ENCODE measurements at regions not wholly inside any gene's neighbourhood (a gene's known extent, or its start where the extent isn't known, plus 50 kb on each side); places are given as distances from the start of the nearest gene placed in this dataset.

- H3K4me3 ChIP-seq, result no peak overlapping the region
- TF ChIP-seq, protein P1, sequence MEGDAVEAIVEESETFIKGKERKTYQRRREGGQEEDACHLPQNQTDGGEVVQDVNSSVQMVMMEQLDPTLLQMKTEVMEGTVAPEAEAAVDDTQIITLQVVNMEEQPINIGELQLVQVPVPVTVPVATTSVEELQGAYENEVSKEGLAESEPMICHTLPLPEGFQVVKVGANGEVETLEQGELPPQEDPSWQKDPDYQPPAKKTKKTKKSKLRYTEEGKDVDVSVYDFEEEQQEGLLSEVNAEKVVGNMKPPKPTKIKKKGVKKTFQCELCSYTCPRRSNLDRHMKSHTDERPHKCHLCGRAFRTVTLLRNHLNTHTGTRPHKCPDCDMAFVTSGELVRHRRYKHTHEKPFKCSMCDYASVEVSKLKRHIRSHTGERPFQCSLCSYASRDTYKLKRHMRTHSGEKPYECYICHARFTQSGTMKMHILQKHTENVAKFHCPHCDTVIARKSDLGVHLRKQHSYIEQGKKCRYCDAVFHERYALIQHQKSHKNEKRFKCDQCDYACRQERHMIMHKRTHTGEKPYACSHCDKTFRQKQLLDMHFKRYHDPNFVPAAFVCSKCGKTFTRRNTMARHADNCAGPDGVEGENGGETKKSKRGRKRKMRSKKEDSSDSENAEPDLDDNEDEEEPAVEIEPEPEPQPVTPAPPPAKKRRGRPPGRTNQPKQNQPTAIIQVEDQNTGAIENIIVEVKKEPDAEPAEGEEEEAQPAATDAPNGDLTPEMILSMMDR (IDR thresholded peaks at IDR 0.05; ENCODE audit: borderline replicate concordance), result no peak
- no peaks in the 10 kb centered on the region for H3K36me3 ChIP-seq
- intact Hi-C loops (cut with micrococcal nuclease), result loop anchor here (5.0 kb wide), 1 partner anchor 158 kb away; no protein-coding TSS in a partner anchor
- no peaks in the 10 kb centered on the region for H3K9me3 ChIP-seq (replicated peaks)
- H3K27ac ChIP-seq (replicated peaks), result no peak overlapping the region
- no peaks in the 10 kb centered on the region for H3K27me3 ChIP-seq (ENCODE audit: low read depth)
- H3K4me1 ChIP-seq, result peaks cover 12% of the 10 kb centered on the region
- no peak for DNase-seq
Observed at GRCh38 chr9:12880406-12881015, 105.7 kb downstream of the LURAP1L start.

DNA sequence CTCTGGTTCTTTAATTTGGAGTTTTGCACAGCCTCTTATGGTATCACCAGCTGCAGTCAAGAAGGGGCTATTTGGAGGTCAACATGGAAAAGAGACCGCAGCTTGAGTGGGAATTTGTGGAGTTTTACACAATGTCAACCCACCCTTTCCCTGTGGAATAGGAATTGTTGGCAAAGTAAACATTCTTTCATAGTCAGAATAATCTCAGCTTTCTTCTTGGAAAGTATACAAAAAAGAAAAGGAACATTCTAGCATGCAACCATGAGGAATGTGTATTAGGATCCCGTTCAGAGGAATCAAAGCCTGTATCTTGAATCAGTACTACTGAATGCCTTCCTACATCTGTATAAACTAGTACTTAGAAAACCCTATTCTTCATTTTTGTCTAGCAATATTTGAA lies 107.6 kb downstream of the LURAP1L start:
- Histone ChIP-seq H3K4me3 (no peak overlapping the region), H3K9me3 (replicated peaks) (no peaks in the 10 kb centered on the region), H3K27me3 (ENCODE audit: low read depth) (no peaks in the 10 kb centered on the region), H3K4me1 (peaks cover 6% of the 10 kb centered on the region), H3K27ac (replicated peaks) (peak overlapping the region; percentile 32), H3K36me3 (no peaks in the 10 kb centered on the region)
- no peak for DNase-seq
- intact Hi-C loops (cut with micrococcal nuclease), result loop anchor here (5.0 kb wide), 1 partner anchor 160 kb away; no protein-coding TSS in a partner anchor
- TF ChIP-seq, protein P1 (IDR thresholded peaks at IDR 0.05; ENCODE audit: borderline replicate concordance), result no peak

- no peaks in the 10 kb centered on the region for H3K27me3 ChIP-seq (ENCODE audit: low read depth)
- no peaks in the 10 kb centered on the region for H3K9me3 ChIP-seq (replicated peaks)
- TF ChIP-seq, protein P1 (IDR thresholded peaks at IDR 0.05; ENCODE audit: borderline replicate concordance), result peak; percentile 66
- no peak overlapping the region for H3K27ac ChIP-seq (replicated peaks)
- intact Hi-C loops (cut with micrococcal nuclease), result loop anchor here (5.0 kb wide), 1 partner anchor 163 kb away; no protein-coding TSS in a partner anchor
- H3K4me3 ChIP-seq, result no peak overlapping the region
- H3K36me3 ChIP-seq, result no peaks in the 10 kb centered on the region
- DNase-seq, result no peak
- peaks cover 6% of the 10 kb centered on the region for H3K4me1 ChIP-seq
Observed at GRCh38 chr9:12884736-12885395, 110.0 kb downstream of the LURAP1L start.

DNA sequence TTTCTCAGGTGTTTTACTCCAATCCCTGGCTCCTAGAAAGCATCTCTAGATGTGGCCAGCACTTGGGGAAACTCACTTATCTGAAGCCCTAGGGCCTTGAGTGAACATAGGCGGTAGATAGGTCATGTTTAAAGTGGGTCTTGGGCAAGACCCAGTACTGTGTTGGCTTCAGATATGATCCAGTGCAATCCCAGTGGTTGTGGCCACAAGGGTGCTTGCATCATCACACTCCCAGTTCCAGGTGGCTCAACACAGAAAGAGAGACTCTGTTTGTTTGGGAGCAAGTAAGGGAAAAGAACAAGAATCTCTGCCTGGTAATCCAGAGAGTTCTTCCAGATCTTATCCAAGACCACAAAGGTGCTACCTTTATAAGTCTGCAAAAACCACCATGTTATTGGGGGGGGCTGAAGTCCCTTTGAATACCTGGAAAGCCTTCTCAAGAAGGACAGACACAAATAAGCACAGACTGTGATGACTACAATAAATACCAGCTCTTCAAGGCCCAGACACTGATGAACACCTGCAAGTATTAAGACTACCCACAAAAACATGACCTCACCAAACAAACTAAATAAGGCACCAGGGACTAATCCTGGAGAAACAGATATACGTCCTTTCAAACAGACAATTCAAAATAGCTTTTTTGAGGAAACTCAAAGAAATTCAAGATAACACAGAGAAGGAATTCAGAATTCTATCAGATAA lies 114.7 kb downstream of the LURAP1L start:
- TF ChIP-seq, protein P1 (IDR thresholded peaks at IDR 0.05; ENCODE audit: borderline replicate concordance), result no peak
- H3K36me3 ChIP-seq, result no peaks in the 10 kb centered on the region
- no peaks in the 10 kb centered on the region for H3K27me3 ChIP-seq (ENCODE audit: low read depth)
- no peak overlapping the region for H3K27ac ChIP-seq (replicated peaks)
- no peak for DNase-seq
- peaks cover 44% of the 10 kb centered on the region for H3K9me3 ChIP-seq (replicated peaks)
- intact Hi-C loops (cut with micrococcal nuclease), result no loop called here
- H3K4me1 ChIP-seq, result no peaks in the 10 kb centered on the region
- no peak overlapping the region for H3K4me3 ChIP-seq

DNA sequence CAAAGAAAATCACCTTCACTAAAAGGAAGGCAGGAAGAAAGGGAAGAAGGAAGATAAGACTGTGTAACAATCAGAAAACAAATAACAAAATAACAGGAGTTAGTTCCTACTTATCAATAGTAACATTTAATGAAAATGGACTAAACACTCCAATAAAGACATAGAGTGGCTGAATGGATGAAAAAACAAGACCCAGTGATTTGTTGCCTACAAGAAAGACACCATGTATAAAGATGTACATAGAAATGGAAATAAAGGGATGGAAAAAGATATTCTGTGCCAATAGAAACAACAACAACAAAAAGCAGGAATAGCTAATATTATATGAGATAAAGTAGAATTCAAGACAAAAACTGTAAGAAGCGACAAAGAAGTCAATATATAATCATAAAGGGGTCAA lies 116.8 kb downstream of the LURAP1L start:
- Histone ChIP-seq H3K9me3 (replicated peaks) (peaks cover 52% of the 10 kb centered on the region), H3K4me3 (no peak overlapping the region), H3K27me3 (ENCODE audit: low read depth) (no peaks in the 10 kb centered on the region), H3K27ac (replicated peaks) (no peak overlapping the region), H3K36me3 (no peaks in the 10 kb centered on the region), H3K4me1 (no peaks in the 10 kb centered on the region)
- intact Hi-C loops (cut with micrococcal nuclease), result no loop called here
- DNase-seq, result no peak
- TF ChIP-seq, protein P1 (IDR thresholded peaks at IDR 0.05; ENCODE audit: borderline replicate concordance), result no peak

All from left ventricle myocardium inferior (tissue), 1 donor.